ELR (cell line): ENCODE measurements at regions not wholly inside any gene's neighbourhood (a gene's known extent, or its start where the extent isn't known, plus 50 kb on each side); places are given as distances from the start of the nearest gene placed in this dataset.
"Not testable (repeated sequence)": the region's sequence is repeated elsewhere in the genome, so short reads cannot be mapped to it uniquely, and the experiment has no call there.

ENCODE experiments used
- DNase-seq: peaks from one replicate; pipeline ENCODE4 v3.0.0-alpha.2; 2015; ENCODE audit warnings: low read depth

GRCh38 chr11:24384240-24384639 lies 112.6 kb upstream of the LUZP2 start:
- DNase-seq, result no peak

DNA sequence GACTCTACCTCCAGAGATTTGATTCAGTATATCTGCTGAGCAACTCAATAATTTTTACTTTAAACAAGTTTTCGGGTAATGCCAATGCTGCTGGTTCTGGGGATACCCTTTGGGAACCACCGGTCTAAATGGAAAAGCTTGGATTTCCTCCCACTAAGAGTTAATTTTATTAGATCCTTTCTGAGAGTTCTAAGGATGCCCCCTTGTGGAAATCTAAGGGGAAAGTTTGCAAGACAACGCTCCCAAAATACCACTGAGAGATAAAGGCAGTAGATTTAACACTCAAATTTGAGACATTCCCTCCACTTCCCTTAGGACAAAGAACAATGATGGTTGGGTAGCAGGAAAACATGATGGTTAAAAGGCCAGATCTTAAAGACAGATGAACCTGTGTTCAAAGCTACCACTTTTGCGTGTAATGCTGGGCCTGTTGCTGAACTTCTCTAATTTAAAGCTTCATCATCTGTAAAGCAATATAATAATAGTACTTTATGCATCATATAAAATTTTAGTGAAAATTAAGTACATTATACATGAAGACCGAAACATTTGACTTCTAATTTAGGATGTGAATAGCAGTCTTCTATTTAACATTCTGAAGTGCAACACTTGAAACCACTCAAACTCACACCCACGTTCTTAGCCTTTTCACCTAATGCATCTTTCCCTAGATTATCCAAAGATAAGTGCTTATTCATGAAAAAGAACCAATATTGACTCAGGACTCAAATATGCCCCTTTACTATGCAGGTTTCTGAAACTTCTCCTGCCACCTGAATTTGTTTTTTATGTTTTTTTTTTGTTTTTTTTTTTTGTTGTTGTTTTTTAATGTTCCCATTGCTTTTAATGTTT lies 110.1 kb upstream of the LUZP2 start:
- DNase-seq, result peak; percentile 57

- no peak for DNase-seq
These were observed 107.3 kb upstream of the LUZP2 start for GRCh38 chr11:24389575-24389974.

DNA sequence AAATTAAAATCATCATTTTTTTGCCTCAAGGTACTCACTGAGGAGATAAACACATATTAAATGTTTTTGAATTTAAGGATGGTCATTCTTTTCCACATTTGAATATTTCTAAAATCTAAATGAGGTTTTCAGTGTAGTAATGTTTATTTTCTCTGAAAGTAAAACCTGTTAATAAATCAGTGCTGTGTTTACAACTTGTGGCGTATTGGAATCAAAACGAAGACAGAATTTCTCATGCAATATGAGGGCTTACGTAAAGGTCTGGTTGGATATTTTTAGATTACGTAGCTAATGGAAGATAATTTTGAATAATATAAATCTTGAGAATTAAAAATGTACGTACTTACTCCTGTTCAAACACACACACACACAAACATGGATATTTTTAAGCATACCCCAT lies 106.8 kb upstream of the LUZP2 start:
- no peak for DNase-seq

DNA sequence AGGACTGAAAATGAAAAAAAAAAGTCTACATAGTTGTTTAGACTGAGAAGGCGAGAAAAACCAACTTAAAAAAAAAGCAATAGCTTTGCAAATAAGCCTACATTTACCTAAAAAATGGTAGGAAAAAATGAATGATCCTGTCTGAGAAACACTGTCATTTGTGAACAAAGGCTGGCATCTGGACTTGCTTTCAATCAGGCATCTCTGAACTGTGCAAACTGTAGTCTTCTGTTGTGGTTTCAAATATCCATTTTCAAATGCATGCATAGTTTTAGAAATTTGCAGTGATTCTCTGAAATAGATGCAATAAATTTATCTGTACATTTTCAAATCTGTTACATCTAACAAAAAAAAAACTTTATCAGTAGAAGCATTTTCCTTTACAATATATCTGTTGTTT lies 106.1 kb upstream of the LUZP2 start:
- no peak for DNase-seq

DNA sequence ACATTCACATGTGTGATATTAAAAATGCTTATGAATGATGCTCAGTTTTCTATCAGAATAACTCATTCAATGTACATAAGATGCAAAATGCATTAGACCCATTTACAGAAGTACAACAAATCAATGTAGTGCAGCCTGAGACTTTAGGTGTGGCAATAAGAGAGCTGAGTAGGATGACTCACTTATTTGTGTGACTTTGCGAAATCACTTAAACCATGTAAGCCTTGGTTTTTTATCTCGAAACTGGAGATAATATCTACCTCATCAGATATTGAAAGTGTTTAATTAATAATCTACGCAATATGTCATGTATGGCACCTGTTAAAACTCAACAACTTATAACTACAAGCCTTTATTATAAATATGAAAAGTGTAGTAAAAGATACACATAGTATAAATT lies 105.7 kb upstream of the LUZP2 start:
- DNase-seq, result peak; percentile 50

DNA sequence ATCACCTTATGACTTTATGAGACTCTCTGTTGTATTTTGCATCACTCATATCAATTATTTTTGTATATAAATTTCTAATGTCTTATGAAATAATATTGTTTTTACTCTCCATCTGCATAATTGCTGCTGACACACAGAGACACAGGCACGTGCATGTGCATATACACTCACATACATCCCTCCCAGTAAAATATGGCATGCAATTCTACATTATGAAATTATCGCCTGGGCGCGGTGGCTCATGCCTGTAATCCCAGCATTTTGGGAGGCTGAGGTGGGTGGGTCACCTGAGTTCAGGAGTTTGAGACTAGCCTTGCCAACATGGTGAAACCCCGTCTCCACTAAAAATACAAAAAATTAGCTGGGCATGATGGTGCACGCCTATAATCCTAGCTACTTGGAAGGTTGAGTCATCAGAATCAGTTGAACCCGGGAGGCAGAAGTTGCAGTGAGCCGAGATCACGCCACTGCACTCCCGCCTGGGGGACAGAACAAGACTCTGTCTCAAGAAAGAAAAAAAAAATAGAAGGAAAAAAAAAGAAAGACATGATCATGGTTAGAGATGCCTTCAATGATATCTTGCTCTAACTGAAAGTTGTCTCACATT lies 96.7 kb upstream of the LUZP2 start:
- DNase-seq, result no peak

- DNase-seq, result no peak
These were observed 90.5 kb upstream of the LUZP2 start for GRCh38 chr11:24406389-24406788.

DNA sequence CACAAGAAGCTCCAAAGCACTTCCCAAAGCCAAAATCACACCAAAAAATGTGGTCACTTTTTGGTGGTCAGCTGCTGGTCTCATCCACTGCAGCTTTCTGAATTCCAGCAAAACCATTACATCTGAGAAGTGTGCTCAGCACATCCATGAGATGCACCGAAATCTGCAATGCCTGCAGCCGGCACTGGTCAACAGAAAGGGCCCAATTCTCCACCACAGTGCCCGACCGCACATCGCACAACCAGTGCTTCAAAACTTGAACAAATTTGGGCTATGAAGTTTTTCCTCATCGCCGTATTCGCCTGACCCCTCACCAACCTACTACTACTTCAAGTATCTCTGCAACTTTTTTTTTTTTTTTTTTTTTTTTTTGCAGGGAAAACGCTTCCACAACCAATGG lies 89.9 kb upstream of the LUZP2 start:
- DNase-seq, result no peak

DNA sequence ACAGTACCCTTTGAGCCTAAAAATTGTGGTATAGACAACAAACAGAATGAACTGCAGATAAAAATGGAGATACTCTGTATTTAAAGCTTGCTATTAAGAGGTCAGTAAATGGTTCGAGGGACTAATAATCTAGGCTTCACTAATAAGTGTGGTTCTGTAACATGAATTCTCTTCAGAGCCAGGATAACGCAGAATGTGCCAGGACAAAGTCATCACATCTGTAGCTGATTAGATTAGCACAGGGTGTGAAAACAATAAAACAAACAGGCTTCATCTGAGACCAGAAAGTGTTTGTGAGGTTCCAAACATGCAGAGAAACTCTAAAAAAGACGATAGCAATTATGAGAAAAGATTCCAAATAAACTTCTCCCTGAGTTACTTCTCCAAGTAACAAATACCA lies 89.1 kb upstream of the LUZP2 start:
- no peak for DNase-seq

- DNase-seq, result no peak
These were observed 88.7 kb upstream of the LUZP2 start for GRCh38 chr11:24408202-24408601.

GRCh38 chr11:24411791-24412190 lies 85.1 kb upstream of the LUZP2 start:
- DNase-seq, result no peak

- no peak for DNase-seq
These were observed 84.1 kb upstream of the LUZP2 start for GRCh38 chr11:24412722-24413121.

GRCh38 chr11:24413391-24413790 lies 83.5 kb upstream of the LUZP2 start:
- no peak for DNase-seq

DNA sequence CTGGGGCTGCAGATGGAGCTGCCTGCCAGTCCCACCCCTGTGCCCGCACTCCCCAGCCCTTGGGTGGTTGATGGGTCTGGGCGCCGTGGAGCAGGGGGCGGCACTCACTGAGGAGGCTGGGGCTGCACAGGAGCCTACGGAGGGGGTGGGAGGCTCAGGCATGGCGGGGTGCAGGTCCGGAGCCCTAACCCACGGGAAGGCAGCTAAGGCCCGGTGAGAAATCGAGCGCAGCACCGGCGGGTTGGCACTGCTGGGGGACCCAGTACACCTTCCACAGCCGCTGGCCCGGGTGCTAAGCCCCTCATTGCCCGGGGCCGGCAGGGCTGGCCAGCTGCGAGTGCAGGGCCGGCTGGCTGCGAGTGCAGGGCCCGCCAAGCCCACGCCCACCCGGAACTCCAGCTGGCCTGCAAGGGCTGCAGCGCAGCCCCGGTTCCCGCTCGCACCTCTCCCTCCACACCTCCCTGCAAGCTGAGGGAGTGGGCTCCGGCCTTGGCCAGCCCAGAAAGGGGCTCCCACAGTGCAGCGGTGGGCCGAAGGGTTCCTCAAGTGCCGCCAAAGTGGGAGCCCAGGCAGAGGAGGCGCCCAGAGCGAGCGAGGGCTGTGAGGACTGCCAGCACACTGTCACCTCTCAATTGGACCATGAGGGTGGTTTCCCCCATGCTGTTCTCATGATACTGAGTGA lies 80.8 kb upstream of the LUZP2 start:
- not testable (repeated sequence) for DNase-seq

DNA sequence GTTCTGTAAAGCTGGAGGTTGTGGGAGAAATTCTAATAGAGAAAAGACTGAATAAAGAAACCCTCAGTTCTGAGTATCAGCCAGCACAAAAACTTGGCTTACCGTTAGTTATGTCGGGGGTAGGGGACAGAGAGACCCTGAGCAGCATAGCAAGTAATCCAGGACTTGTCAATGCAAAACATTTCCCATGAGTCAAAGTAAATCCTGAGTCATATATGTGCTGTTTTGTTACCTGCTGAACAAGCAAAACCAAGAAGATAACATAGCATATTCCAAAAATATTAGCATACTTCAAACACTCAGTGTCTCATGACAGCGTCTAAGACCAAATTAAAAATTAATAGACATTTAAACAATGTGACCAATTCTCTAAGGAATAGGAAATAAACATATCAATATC lies 75.1 kb upstream of the LUZP2 start:
- DNase-seq, result peak; percentile 31

- peak; percentile 39 for DNase-seq
These were observed 74.5 kb upstream of the LUZP2 start for GRCh38 chr11:24422376-24422775.

- DNase-seq, result no peak
These were observed 59.7 kb upstream of the LUZP2 start for GRCh38 chr11:24437123-24437522.
